ENCODE measurements at regions not wholly inside any gene's neighbourhood (a gene's known extent, or its start where the extent isn't known, plus 50 kb on each side); places are given as distances from the start of the nearest gene placed in this dataset.
"Not testable (repeated sequence)": the region's sequence is repeated elsewhere in the genome, so short reads cannot be mapped to it uniquely, and the experiment has no call there.

GRCh38 chr10:3375505-3375904 is 202.9 kb upstream of the PITRM1 start:
- no peak for DNase-seq (ENCODE audit: low read depth)

DNA sequence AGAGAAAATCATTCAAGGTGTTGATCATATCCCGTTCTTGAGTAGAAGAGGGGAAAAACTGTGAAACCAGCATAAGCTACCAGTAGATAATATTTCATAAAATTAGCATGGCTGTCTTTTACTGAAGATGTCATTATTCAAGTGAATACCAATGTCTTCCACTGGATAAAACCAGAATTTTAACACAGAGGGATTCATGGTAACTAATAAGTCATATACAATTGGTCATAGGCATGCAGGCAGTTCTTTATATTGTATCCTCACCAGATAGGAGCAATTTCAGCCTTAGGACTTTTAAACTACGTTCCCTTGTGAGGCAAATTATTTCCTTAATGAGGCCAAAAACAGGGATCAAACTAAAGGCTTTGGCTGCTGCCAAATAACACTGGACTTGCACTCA is 202.3 kb upstream of the PITRM1 start:
- DNase-seq (ENCODE audit: low read depth): no peak

GRCh38 chr10:3373374-3374027 is 200.9 kb upstream of the PITRM1 start:
- DNase-seq (ENCODE audit: low read depth): not testable (repeated sequence)

DNA sequence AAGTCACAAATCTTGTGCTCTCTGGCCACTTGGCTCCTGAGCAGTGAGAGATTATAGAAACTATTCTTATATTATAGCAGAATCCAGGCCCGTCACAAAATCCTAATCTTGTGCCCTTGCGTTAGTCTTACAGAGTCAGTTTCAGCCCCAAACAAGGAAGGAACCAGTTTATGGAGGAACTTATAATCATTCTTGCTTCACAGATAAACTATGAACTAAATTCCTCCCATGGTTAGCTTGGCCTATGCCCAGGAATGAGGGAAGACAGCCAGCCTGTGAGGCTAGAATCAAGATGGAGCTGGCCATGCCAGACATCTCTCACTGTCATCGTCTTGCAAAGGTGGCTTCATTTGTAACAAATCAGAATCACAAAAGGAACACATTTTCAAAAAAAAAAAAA is 199.7 kb upstream of the PITRM1 start:
- DNase-seq (ENCODE audit: low read depth): no peak

- not testable (repeated sequence) for DNase-seq (ENCODE audit: low read depth)
Measured at GRCh38 chr10:3371624-3372023, 199.0 kb upstream of the PITRM1 start.

DNA sequence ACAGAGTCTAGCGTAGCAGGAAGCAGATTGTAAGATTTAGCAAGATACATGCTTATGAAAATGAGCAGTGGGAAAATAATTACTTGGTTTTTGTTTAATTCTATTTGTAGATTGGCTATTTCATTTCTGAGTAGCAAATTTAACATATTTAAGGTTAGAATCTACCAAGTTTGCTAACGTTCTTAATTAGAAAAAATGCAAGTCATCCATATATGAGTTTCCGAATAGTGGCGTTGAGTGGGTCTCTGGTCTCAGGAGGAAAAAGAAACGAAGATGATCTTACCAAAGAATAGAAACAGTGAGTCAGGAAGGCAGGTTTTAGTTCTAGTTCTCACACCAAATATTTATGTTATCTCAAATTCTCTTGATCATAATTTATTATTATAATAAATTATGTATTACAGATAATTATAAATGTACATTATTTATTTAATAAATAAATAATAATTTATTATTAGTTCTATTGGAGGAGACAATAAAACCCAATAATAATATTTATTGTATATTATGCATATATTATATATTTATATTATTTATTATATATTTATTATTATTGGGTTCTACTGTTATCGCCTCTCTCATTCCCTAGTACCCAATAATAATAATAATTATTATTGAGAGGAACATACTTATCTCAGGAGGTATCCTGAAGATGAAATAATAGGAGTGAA is 194.3 kb upstream of the PITRM1 start:
- no peak for DNase-seq (ENCODE audit: low read depth)

DNA sequence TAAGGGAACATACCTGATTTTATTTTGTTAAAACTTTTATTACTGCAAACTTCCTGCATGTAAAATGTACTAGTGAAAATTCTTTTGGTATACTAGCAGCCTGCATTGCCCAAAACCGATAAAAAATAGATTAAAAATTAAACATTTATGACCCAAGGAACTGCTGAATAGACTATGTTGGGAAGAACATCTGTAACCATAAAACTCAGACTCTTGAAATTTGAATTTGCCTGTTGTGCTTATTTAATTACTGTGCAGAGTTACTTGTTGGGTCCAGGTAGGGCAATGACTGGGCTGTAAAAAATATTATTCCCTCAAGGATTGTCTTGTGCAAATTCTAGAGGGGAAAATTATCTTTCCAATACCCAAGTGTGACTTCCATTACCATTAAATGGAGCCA is 193.5 kb upstream of the PITRM1 start:
- DNase-seq (ENCODE audit: low read depth): no peak

GRCh38 chr10:3365630-3366029 is 193.0 kb upstream of the PITRM1 start:
- no peak for DNase-seq (ENCODE audit: low read depth)

DNA sequence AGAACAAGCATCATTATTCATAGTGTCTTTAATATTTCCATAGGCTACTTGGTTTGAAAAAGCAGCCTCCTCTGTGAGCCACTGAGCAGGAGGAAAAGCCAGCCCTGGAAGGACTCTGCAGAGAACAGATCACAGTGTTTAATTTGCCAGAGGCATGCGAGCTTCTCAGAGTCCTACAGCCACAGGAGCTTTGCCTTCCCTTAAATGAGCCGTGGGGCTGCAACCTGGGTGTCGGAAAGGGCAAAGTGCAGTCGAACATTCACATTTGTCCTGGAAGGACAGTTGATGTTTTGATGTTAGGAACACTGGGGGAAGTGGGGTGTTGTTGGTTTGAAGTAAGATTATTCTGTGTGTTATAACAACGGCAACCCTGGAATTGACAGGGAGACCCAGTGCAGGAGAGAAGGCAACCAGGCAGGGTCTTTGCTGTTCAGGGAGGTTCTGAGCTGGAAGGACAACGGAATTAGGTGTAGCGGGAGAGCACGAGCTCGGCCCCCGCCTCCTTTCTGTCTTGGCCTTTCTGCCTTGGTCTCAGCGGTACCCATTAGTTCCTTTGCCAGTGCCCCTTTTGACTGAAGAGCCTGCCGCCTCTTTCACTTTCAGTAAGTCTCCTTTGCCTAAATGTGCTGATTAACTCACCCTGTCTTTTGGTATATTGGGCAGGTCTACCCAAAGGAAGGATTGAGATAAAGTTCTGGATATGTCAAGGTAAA is 192.3 kb upstream of the PITRM1 start:
- DNase-seq (ENCODE audit: low read depth): no peak

DNA sequence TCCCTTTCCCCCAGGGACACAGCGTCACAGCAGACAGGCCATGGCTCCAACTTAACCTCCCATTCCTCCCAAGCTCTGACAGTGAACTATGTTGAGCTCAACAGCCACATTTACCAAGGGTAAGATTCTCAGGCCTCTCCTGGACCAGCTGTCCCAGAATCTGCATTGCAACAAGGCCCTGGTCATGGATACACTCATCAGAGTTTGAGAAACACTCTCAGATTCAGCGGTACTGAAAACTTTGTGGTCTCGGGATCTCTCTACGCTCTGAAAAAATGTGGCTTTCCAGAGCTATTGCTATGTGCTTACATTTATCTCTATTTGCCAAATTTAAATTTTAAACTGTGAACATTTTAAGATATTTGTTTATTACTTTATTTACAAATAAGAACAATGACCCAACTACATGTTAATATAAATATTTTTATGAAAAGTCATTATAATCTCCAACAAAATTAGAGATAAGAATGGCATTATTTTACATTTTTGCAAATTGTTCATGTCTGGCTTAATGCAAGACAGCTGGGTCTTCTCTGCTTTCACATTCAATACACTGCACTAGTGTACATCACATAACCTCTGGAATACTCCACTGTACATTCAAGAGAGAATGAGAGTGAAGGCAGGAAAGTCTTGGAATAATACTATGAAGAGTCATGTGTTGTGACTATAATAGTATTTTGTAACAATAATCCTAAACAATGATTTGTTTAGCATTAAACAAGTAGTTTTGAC is 190.9 kb upstream of the PITRM1 start:
- no peak for DNase-seq (ENCODE audit: low read depth)

DNA sequence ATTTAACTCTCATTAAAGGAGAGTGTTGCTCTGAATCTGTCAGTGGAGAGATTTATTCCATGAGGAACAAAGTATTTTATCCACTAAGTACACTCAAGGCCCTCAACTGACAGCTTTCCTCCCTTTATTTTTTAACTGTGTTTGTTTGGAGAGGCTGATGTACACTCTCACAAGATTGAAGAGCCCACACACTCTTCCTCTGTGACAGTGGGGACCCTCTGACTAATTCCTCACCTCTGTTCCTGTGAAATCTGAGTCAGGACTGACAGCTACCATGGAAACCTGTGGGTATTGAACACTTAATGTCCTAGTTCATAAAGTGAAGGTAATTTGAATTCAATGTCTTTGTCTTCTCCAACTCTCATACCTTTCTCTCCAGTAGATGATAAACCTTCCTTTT is 189.8 kb upstream of the PITRM1 start:
- DNase-seq (ENCODE audit: low read depth): no peak

DNA sequence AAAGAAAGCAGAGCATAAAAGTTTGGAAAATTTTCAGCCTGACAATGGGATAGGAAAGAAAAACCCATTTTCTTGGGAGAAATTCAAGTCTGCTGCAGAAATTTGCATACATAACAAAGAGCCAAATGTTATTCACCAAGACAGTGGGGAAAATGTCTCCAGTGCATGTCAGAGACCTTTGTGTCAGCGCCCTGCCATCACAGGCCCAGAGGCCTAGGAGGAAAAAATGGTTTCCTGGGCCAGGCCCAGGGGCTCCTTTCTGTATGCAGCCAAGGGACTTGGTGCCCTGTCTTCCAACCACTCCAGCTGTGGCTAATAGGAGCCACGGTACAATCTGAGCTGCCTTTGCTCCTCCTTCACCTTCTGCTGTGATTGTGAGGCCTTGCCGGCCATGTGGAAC is 189.1 kb upstream of the PITRM1 start:
- no peak for DNase-seq (ENCODE audit: low read depth)

DNA sequence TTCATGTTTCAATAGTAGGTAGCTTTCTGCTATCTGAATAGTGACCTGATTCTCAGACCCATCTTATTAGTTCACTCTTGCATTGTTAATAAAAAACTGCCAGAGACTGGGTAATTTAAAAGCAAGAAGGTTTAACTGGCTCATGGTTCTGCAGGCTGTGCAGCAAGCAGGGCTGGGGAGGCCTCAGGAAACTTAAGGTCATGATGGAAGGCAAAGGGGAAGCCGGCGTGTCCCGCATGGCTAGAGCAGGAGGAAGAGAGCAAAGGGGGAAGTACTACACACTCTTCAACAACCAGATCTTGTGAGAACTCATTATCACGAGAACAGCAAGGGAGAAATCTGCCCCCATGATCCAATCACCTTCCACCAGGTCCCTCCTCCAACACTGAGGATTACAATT is 185.2 kb upstream of the PITRM1 start:
- no peak for DNase-seq (ENCODE audit: low read depth)

- no peak for DNase-seq (ENCODE audit: low read depth)
Measured at GRCh38 chr10:3355536-3355935, 183.0 kb upstream of the PITRM1 start.

DNA sequence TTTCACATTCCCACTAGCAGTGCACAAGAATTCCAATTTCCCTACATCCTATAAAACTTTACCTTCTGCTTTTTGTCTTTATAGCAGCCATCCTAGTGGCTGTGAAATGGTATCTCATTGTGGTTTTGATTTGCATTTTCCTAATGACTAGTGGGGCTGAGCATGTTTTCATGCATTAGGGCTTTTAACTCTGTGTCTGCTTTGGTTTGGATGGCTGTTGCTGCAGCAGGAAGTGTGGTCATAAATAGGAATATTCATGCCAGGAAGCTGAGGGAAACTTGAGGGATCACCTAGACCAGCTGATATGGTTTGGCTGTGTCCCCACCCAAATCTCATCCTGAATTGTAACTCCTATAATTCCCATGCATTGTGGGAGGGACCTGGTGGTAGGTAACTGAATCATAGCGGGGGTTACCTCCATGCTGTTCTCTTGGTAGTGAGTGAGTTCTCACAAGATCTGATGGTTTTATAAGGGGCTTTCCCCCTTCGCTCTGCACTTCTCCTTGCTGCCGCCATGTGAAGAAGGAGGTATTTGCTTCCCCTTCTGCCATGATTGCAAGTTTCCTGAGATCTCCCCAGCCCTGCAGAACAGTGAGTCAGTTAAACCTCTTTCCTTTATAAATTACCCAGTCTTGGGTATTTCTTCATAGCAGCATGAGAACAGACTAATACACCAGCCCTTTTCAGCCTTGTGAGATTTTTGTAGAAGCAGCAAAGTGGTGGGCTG is 181.8 kb upstream of the PITRM1 start:
- no peak for DNase-seq (ENCODE audit: low read depth)

DNA sequence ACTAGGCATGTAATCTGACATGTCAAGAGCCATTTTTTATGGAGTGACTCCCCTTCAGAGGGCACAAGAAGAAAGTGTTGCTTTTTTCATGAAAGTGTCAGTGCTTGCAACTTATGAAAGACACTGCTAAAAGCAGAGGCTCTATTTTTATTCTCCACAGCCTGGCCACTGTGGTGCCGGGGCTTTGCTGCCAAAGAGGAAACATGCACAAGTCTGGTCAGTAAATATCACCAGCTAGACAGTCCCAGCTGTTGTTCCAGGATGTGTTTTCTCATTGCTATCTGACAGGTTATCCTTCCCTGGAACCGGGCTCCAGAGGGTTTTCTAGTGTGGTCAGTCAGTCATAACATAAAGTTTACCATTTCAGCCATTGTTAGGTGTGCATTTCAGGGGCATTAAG is 180.7 kb upstream of the PITRM1 start:
- no peak for DNase-seq (ENCODE audit: low read depth)

DNA sequence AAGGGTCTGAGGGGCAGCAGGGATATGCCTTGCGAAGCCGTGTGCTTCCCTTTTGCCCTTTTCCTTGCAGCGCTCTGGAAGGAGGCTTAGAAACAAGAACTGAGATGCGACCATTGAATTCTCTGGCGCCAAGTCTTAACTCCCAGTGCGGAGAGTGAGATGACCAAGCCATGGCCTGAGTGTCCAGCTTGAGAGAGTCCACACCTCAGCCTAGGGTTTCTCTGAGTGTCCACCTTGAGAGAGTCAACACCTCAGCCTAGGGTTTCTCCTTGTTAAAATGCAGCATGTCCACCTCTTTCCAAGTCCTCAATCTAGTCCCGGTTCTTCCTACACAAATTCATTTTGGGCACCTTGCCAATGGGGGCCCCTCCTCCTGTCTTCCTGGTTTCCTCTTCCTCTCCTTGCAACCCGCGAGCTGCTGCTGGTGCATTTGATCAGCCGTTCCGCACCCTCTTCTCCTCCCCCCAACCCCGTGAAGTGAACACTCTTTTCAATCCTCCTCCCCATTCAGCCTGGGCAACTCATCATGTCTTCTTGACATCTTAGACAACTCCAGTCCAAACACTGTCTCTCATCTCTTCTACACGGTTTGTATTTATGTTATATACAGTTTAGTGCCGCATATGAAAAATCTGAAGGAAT is 178.2 kb upstream of the PITRM1 start:
- no peak for DNase-seq (ENCODE audit: low read depth)

DNA sequence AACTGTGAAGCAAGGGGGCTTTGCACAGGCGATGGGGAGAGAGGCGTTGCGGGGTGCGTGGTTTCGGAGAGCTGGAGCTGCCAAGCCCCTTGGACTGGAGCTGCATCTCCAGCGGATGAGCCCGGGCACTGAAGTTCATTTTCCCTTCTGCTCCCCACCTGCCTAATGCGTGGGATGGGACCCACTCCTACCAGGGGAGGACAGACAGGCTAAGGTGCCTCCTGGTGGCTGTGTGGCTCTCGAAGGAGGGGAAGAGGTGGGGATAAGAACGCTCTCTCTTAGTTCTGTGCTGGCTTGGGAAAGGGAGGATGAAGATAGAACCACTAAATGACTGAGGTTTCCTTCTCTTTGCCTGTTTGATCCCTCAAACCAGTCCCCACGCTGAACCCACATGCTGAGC is 177.6 kb upstream of the PITRM1 start:
- no peak for DNase-seq (ENCODE audit: low read depth)

DNA sequence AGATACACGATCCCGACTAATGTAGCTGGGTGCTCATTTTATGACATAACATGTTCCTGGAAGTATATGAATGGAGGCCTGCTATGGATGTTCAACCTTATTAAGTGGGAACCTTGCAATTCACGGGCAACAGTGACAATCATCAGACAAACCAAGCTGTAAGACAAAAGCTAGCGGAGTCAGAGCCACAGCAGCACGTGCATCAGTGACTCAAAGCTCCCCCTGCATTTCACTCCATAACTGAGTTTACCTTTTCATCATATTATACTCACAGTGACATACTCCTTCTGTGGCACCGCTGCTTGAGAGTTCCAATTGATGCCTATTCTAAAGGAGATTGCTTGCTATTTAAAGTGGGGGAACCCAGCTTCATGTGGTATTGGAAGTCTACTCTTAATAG is 176.0 kb upstream of the PITRM1 start:
- DNase-seq (ENCODE audit: low read depth): no peak

GRCh38 chr10:3347413-3348182 is 175.0 kb upstream of the PITRM1 start:
- no peak for DNase-seq (ENCODE audit: low read depth)

GRCh38 chr10:3346851-3347250 is 174.3 kb upstream of the PITRM1 start:
- DNase-seq (ENCODE audit: low read depth): no peak

All from activated T-cell treated with anti-CD3 and anti-CD28 coated beads for 48 hours (primary cell).